ENCODE measurements at regions not wholly inside any gene's neighbourhood (a gene's known extent, or its start where the extent isn't known, plus 50 kb on each side); places are given as distances from the start of the nearest gene placed in this dataset.

- TF ChIP-seq CTCF (IDR thresholded peaks at IDR 0.05; ENCODE audit: insufficient read depth, low read depth, low read length) = no peak
- TF ChIP-seq EZH2 (IDR thresholded peaks at IDR 0.05; ENCODE audit: insufficient read depth, low read length) = no peak
These were observed 391.9 kb downstream of the TMEM182 start for GRCh38 chr2:103153580-103154284.

All from astrocyte (in vitro differentiated cells and primary cell).